Mucosa of gallbladder (tissue), 1 donor: ENCODE measurements at regions not wholly inside any gene's neighbourhood (a gene's known extent, or its start where the extent isn't known, plus 50 kb on each side); places are given as distances from the start of the nearest gene placed in this dataset.

Source experiments
- DNase-seq: peaks from one replicate; pipeline ENCODE4 v3.0.0-alpha.2; 2020; ENCODE audit warnings: low spot score
- donor health status: DM: no; HTN: no; CAD: no.

DNA sequence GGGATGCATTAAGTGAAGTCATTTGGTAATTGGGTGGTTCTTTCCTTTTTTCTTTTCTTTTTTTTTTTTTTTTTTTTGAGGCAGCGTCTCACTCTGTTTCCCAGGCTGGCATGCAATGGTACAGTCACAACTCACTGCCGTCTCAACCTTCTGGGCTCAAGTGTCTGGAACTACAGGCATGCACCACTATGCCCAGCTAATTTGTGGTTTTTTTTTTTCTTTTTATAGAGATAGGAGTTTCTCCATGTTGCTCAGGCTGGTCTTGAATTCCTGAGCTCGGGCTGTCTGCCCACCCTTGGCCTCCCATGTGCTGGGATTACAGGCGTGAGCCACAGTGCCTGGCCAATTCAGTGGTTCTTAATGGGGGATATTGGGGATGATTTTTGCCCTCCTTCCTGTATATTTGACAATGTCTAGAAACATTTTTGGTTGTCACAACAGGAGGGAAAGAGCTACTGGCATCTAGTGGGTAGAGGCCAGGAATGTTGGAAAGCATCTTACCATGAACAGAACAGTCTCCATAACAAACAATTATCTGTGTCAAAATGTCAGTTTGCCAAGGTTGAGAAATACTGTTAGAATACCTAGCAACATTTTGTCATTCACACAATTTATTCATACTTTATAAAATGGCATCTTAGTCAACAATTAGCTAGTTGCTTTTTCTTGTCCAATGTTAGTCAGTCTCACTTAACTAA, 79.4 kb upstream of the CNTN3 start:
- DNase-seq = no peak

- DNase-seq = no peak
These were observed 78.8 kb upstream of the CNTN3 start for GRCh38 chr3:74693251-74693650.

DNA sequence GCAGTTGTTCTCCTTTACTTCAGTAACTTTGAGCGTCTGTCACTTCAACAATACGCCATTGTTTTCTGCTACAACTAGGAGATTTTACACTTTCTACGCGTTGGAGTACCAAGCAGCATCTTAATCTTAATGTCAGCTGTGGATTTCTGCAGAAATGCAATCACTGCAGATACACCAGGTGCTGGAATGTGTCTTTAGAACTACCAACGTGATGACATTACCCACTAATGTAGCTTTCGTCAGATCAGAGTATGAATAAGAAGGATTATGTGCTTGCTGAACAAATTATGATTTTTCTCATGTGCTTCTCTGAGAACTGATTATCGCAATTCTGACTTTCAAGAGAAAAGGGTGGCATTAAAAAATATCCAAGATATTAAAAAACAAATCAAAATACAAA, 77.5 kb upstream of the CNTN3 start:
- no peak for DNase-seq

- no peak for DNase-seq
These were observed 58.9 kb upstream of the CNTN3 start for GRCh38 chr3:74673326-74673725.

DNA sequence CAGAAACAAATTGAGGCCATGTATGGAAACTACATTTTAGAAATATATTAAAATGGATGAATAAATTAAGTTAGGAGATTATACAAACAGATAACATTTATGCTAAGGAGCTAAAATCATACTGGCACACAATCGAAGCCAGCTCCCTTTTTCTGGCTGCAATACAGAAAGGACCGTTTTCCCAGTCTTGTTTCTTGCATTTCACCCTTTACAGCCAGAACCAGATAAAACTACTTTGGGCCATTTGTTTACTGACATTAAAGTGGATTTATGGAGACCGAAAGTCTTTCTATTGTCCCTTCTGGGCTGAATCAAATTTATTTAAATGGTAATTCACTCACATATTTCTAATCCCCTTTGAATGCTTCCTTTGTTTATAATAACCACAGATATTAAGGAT, 50.1 kb upstream of the CNTN3 start:
- no peak for DNase-seq
